Loucy (cell line): ENCODE measurements at regions not wholly inside any gene's neighbourhood (a gene's known extent, or its start where the extent isn't known, plus 50 kb on each side); places are given as distances from the start of the nearest gene placed in this dataset.
A peak's percentile ranks its signal among the peaks of the same experiment; 100 is the strongest.
"Not testable (repeated sequence)": the region's sequence is repeated elsewhere in the genome, so short reads cannot be mapped to it uniquely, and the experiment has no call there.

Experiments
- H2AFZ ChIP-seq: fragments of 200-600 bp; sonication (generic); 2 replicates; pipeline ENCODE4 v1.6.0; 2016; ENCODE audit warnings: antibody characterized with exemption, mild to moderate bottlenecking, low read length, moderate library complexity
- H3F3A ChIP-seq: fragments of 200-600 bp; 2 replicates; pipeline ENCODE4 v1.6.0; 2016; ENCODE audit warnings: antibody characterized with exemption, low read depth, mild to moderate bottlenecking
- H3K27me3 ChIP-seq: fragments of 200-600 bp; sonication (generic); 2 replicates; pipeline ENCODE4 v1.6.1; 2014; ENCODE audit warnings: low read length, mild to moderate bottlenecking; ENCODE audit not compliant: insufficient read depth, poor library complexity, severe bottlenecking
- H3K36me3 ChIP-seq: fragments of 200-600 bp; sonication (generic); 2 replicates; pipeline ENCODE4 v1.6.1; 2016; ENCODE audit warnings: low read length; ENCODE audit not compliant: insufficient read depth
- H3K4me1 ChIP-seq: fragments of 200-600 bp; sonication (generic); 2 replicates; pipeline ENCODE4 v1.5.1; 2014; ENCODE audit warnings: low read length, mild to moderate bottlenecking; ENCODE audit not compliant: insufficient read depth, poor library complexity, severe bottlenecking
- H3K4me2 ChIP-seq: fragments of 200-600 bp; sonication (generic); 2 replicates; pipeline ENCODE4 v1.6.0; 2014; ENCODE audit warnings: antibody characterized with exemption, low read length, low read depth, mild to moderate bottlenecking; ENCODE audit not compliant: poor library complexity, severe bottlenecking
- H3K4me3 ChIP-seq: fragments of 200-600 bp; sonication (generic); 2 replicates; pipeline ENCODE4 v1.5.1; 2014; ENCODE audit warnings: low read length, mild to moderate bottlenecking, mixed read lengths; ENCODE audit not compliant: poor library complexity, severe bottlenecking
- H3K79me2 ChIP-seq: fragments of 200-600 bp; sonication (generic); 2 replicates; pipeline ENCODE4 v1.6.1; 2014; ENCODE audit warnings: low read length; ENCODE audit not compliant: insufficient read depth
- H3K9ac ChIP-seq: fragments of 200-600 bp; sonication (generic); 2 replicates; pipeline ENCODE4 v1.6.0; 2014; ENCODE audit warnings: mild to moderate bottlenecking, low read depth, low read length, moderate library complexity; ENCODE audit not compliant: poor library complexity, severe bottlenecking
- H3K9me2 ChIP-seq: fragments of 200-600 bp; sonication (generic); replicated peaks from 2 replicates; pipeline ENCODE4 v1.6.1; 2016; ENCODE audit warnings: low read depth, low read length, mixed read lengths
- H3K9me3 ChIP-seq: fragments of 200-600 bp; sonication (generic); 2 replicates; pipeline ENCODE4 v1.6.1; 2014; ENCODE audit warnings: mild to moderate bottlenecking, antibody characterized with exemption, low read length, low read depth; ENCODE audit not compliant: insufficient read depth
- H4K20me1 ChIP-seq: fragments of 200-600 bp; sonication (generic); 2 replicates; pipeline ENCODE4 v1.6.0; 2014; ENCODE audit warnings: antibody characterized with exemption, low read length, mild to moderate bottlenecking; ENCODE audit not compliant: insufficient read depth, poor library complexity, severe bottlenecking
- CTCF ChIP-seq: fragments of 200-600 bp; sonication (generic); conservative IDR thresholded peaks from 2 replicates; pipeline ENCODE4 v1.5.1; 2014; ENCODE audit warnings: mild to moderate bottlenecking, antibody characterized with exemption, low read length
- EZH2phosphoT487 ChIP-seq: fragments of 200-600 bp; IDR thresholded peaks from 2 replicates; pipeline ENCODE4 v1.6.1; 2018; ENCODE audit warnings: antibody characterized with exemption, mild to moderate bottlenecking, moderate library complexity, borderline replicate concordance

DNA sequence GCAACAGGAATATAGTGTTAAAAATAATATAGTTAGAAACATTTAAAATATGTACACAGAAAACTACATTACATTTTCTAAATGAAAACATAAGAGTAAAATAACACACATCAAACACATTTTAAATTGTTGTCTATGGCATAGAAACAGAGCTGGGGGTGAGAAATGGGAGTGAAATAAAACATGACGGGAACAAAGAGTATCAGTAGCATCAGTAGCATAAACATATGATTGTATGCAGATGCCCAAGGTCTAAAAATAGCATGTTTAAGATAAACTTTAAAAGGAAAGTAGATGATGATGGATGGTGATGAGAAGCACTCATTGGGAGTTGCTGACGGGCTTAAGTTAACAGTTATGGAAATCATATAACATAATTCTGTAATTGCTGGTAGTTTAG lies 1221.7 kb upstream of the SPRY2 start:
- H3K4me2 ChIP-seq = no peak overlapping the region
- H3K27me3 ChIP-seq = no peaks in the 10 kb centered on the region
- H3K9ac ChIP-seq = no peak overlapping the region
- H3F3A ChIP-seq = no peaks in the 10 kb centered on the region
- H3K4me3 ChIP-seq = no peak overlapping the region
- no peak overlapping the region for H2AFZ ChIP-seq
- H4K20me1 ChIP-seq = no peaks in the 10 kb centered on the region
- H3K4me1 ChIP-seq = no peaks in the 10 kb centered on the region
- TF ChIP-seq CTCF (no peak), EZH2phosphoT487 (no peak)
- H3K9me3 ChIP-seq = no peaks in the 10 kb centered on the region
- no peaks in the 10 kb centered on the region for H3K79me2 ChIP-seq
- H3K9me2 ChIP-seq = no peaks in the 10 kb centered on the region
- no peaks in the 10 kb centered on the region for H3K36me3 ChIP-seq

DNA sequence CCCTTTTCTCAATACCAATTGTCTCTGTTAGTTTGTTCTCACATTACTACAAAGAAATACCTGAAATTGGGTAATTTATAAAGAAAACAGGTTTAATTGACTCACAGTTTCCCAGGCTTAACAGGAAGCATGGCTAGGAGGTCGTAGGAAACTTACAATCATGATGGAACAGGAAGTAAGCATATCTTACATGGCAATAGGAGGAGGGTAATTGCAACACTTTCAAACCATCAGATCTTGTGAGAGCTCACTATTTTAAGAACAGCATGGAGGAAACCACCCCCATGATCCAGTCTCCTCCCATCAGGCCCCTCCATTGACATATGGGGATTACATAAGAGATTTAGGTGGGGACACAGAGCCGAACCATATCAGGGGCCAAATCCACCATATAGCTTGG lies 1210.1 kb upstream of the SPRY2 start:
- Histone ChIP-seq H3K9ac (no peak overlapping the region), H3K9me2 (no peaks in the 10 kb centered on the region), H3K4me1 (no peaks in the 10 kb centered on the region), H3K79me2 (no peaks in the 10 kb centered on the region), H3K4me3 (no peak overlapping the region), H2AFZ (no peak overlapping the region), H3F3A (no peaks in the 10 kb centered on the region), H3K27me3 (no peaks in the 10 kb centered on the region), H4K20me1 (no peaks in the 10 kb centered on the region), H3K4me2 (no peak overlapping the region), H3K36me3 (no peaks in the 10 kb centered on the region), H3K9me3 (no peaks in the 10 kb centered on the region; the same call in 1 of the 2 replicates)
- TF ChIP-seq CTCF (no peak), EZH2phosphoT487 (no peak)

GRCh38 chr13:81546294-81546693 lies 1205.4 kb upstream of the SPRY2 start:
- H3K4me1 ChIP-seq, H3K4me2 ChIP-seq, H3K4me3 ChIP-seq, H2AFZ ChIP-seq, H3K27me3 ChIP-seq, H4K20me1 ChIP-seq, H3F3A ChIP-seq, H3K9me3 ChIP-seq, H3K79me2 ChIP-seq, H3K9me2 ChIP-seq, H3K36me3 ChIP-seq, H3K9ac ChIP-seq: not testable (repeated sequence)

GRCh38 chr13:81540777-81541176 lies 1199.9 kb upstream of the SPRY2 start:
- Histone ChIP-seq H3K4me3 (no peak overlapping the region), H4K20me1 (no peaks in the 10 kb centered on the region), H3F3A (no peaks in the 10 kb centered on the region), H3K9me3 (peaks cover 4% of the 10 kb centered on the region; the same call in 1 of the 2 replicates), H2AFZ (no peak overlapping the region), H3K4me1 (no peaks in the 10 kb centered on the region), H3K4me2 (no peak overlapping the region), H3K79me2 (no peaks in the 10 kb centered on the region), H3K9ac (no peak overlapping the region), H3K27me3 (no peaks in the 10 kb centered on the region), H3K36me3 (no peaks in the 10 kb centered on the region), H3K9me2 (no peaks in the 10 kb centered on the region)
- TF ChIP-seq EZH2phosphoT487 (no peak), CTCF (peak; percentile 66)
